Ascending aorta (tissue), 2 donors: ENCODE measurements at regions not wholly inside any gene's neighbourhood (a gene's known extent, or its start where the extent isn't known, plus 50 kb on each side); places are given as distances from the start of the nearest gene placed in this dataset.
A peak's percentile ranks its signal among the peaks of the same experiment; 100 is the strongest.

Experiments used
- DNase-seq, 2 donors: peaks; one replicate each; pipeline ENCODE4 v3.0.0-alpha.2; 2019; ENCODE audit warnings: low spot score in 2 of 2
- H3K27ac ChIP-seq, 2 donors: fragments of 200-600 bp; sonication (generic); one replicate each; pipeline ENCODE4 v1.5.1; 2016 to 2017; ENCODE audit warnings: mild to moderate bottlenecking in 1 of 2
- H3K27me3 ChIP-seq: fragments of 200-600 bp; sonication (generic); one replicate; pipeline ENCODE4 v1.5.1; 2017
- H3K36me3 ChIP-seq, 2 donors: fragments of 200-600 bp; sonication (generic); one replicate each; pipeline ENCODE4 v1.5.1; 2016
- H3K4me1 ChIP-seq, 2 donors: fragments of 200-600 bp; sonication (generic); one replicate each; pipeline ENCODE4 v1.5.1; 2016 to 2017; ENCODE audit warnings: mild to moderate bottlenecking in 1 of 2
- H3K4me3 ChIP-seq, 2 donors: fragments of 200-600 bp; sonication (generic); one replicate each; pipeline ENCODE4 v1.5.1; 2016 to 2017; ENCODE audit warnings: mild to moderate bottlenecking in 1 of 2
- H3K9me3 ChIP-seq, 2 donors: fragments of 200-600 bp; sonication (generic); one replicate each; pipeline ENCODE4 v1.5.1; 2016
- CTCF ChIP-seq, 3 experiments: fragments of 200-600 bp in 2 of 3; fragments of 450-650 bp in 1 of 3; sonication (generic) in 2 of 3; IDR thresholded peaks; one replicate each; pipeline ENCODE4 v1.5.1; 2016 to 2019; ENCODE audit warnings: antibody characterized with exemption in 3 of 3, mild to moderate bottlenecking in 1 of 3, moderate library complexity in 1 of 3
- intact Hi-C: fragments of 100-400 bp; cut with DNase I; formaldehyde crosslinking; loops from one replicate; pipeline ENCODE4 v1.15.1; 2023

- no peak overlapping the region for H3K4me3 ChIP-seq
- no peaks in the 10 kb centered on the region for H3K27me3 ChIP-seq
- no peak overlapping the region for H3K27ac ChIP-seq
- no peaks in the 10 kb centered on the region for H3K36me3 ChIP-seq
- TF ChIP-seq CTCF (IDR thresholded peaks at IDR 0.05), result no peak
- H3K9me3 ChIP-seq, result no peaks in the 10 kb centered on the region
- H3K4me1 ChIP-seq, result no peaks in the 10 kb centered on the region
- intact Hi-C loops, result no loop called here
- DNase-seq, result peak in 1 of 2 donors; percentile 60
These were observed 276.9 kb downstream of the RPS24 start for GRCh38 chr10:78310481-78311080.

DNA sequence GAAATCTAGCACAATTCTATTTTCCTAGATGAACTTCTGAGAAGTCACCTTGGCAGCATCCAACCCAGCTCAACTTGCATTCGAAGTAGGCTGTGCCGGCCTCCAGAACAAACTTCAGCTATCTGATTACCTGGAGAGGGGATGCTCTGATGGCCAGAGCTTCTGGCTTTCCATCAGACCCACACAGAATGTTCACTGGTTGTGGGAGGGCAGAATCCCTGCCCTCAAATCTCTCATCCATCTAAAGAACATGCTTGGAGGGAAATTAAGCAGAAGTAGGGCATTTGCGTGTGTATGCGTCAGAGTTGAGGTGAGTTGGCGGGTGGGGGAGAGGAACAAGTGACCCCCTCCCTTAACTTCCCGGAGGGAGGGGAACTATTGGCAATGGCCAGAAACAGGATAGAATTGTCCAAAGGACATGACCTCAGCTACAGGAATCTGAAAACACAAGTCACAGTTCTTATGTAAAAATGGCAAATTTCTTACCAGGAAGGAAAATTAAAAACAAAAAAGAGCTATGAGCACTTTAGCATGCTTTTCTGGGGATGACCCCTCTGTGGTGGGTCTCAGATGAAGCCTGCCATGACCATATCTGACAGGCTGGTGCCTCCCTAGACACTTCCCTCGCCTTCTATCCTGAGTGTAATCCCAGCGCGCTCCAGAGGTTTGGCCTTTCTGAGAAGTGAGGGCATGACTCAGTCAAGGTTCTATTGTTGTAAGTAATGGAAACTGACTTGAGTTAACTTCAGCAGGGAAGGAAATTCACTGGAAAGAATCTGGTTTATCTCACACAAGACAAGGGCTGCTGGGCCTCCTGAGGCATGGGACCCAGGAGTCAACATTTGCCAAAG lies 278.8 kb downstream of the RPS24 start:
- no peaks in the 10 kb centered on the region for H3K9me3 ChIP-seq
- no peaks in the 10 kb centered on the region for H3K27me3 ChIP-seq
- H3K36me3 ChIP-seq, result no peaks in the 10 kb centered on the region
- H3K4me1 ChIP-seq, result peaks cover 6 to 10% of the 10 kb centered on the region in 2 donors
- peak in 1 of 2 donors; percentile 53 for DNase-seq
- intact Hi-C loops, result no loop called here
- no peak overlapping the region for H3K4me3 ChIP-seq
- H3K27ac ChIP-seq, result peak overlapping the region in 1 of 2 donors; percentile 11
- no peak for TF ChIP-seq CTCF (IDR thresholded peaks at IDR 0.05)

DNA sequence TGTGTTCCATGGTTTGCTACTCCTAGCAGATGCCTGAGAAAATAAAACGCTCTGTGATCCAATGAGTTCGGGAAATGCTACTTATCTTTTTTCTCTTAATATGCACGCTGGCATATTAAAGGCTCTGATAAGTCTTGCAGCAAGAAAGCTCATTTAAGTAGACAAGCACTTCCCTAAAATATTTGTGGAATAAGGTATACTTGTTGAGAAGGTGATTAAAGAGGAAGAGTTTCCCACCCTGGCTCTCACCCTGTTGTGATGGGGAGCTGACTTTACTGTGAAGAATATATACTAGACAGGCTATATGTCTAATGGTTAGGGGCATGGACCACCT lies 279.4 kb downstream of the RPS24 start:
- intact Hi-C loops, result no loop called here

GRCh38 chr10:78313636-78314035 lies 280.0 kb downstream of the RPS24 start:
- Histone ChIP-seq H3K27ac (no peak overlapping the region), H3K27me3 (no peaks in the 10 kb centered on the region), H3K4me1 (peaks cover 6 to 10% of the 10 kb centered on the region in 2 donors), H3K4me3 (no peak overlapping the region), H3K9me3 (no peaks in the 10 kb centered on the region), H3K36me3 (no peaks in the 10 kb centered on the region)
- no peak for TF ChIP-seq CTCF (IDR thresholded peaks at IDR 0.05)
- intact Hi-C loops, result no loop called here
- peak in 1 of 2 donors; percentile 19 for DNase-seq

More for the DNA sequence above, 279.4 kb downstream of the RPS24 start:
- no peak overlapping the region for H3K4me3 ChIP-seq
- no peak for DNase-seq
- H3K36me3 ChIP-seq, result no peaks in the 10 kb centered on the region
- no peaks in the 10 kb centered on the region for H3K9me3 ChIP-seq
- TF ChIP-seq CTCF (IDR thresholded peaks at IDR 0.05), result no peak
- H3K27me3 ChIP-seq, result no peaks in the 10 kb centered on the region
- H3K27ac ChIP-seq, result peak overlapping the region in 1 of 2 donors; percentile 11
- peaks cover 6 to 10% of the 10 kb centered on the region in 2 donors for H3K4me1 ChIP-seq

DNA sequence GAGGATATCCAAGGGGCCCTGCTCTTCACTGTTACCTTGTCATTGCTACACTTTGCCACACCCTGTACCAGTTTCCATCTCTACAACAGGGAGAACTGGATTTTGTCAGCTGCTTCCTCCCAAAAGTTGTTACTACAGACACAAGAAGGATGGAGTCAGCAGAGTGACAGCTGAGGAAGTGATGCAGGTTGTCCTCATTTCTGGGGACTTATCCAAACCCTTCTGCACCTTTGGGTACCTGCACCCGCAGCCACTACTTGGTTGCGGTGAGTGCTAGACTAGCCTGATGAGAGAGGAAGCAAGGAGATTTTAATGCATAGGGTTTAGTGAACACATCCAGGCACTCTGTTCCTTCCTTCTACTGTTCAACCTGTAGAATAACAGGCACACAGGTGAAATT lies 281.0 kb downstream of the RPS24 start:
- DNase-seq, result no peak
- Histone ChIP-seq H3K27me3 (no peaks in the 10 kb centered on the region), H3K4me3 (no peak overlapping the region), H3K27ac (no peak overlapping the region), H3K36me3 (no peaks in the 10 kb centered on the region), H3K4me1 (peaks cover 6 to 10% of the 10 kb centered on the region in 2 donors), H3K9me3 (no peaks in the 10 kb centered on the region)
- no peak for TF ChIP-seq CTCF (IDR thresholded peaks at IDR 0.05)
- intact Hi-C loops, result no loop called here
